ENCODE measurements at regions not wholly inside any gene's neighbourhood (a gene's known extent, or its start where the extent isn't known, plus 50 kb on each side); places are given as distances from the start of the nearest gene placed in this dataset.

DNA sequence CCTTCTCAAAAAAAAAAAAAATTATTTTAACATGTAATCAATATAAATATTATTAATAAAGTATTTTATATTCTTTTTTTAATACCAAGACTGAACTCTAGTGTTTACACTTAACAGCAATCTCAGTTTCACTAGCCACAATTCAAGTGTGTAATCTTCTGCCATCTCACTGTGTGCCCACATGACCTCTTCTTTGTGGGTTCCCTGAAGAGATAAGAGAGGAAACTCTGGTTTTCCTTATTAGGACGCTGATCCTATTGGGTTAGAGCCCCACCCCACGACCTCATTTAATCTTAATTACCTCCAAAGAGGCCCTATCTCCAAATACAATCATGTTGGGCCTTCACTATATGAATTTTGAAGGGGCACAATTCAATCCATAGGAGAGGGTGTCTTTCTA lies 177.6 kb downstream of the STK31 start:
- Histone ChIP-seq H3K4me3 (no peak overlapping the region), H3K27me3 (no peaks in the 10 kb centered on the region), H3K9me3 (no peaks in the 10 kb centered on the region), H3K4me1 (no peaks in the 10 kb centered on the region), H3K27ac (no peak overlapping the region), H3K36me3 (no peaks in the 10 kb centered on the region)
- intact Hi-C loops (cut with DNase I), result no loop called here
- ATAC-seq, result no peak
- TF ChIP-seq, protein P1, sequence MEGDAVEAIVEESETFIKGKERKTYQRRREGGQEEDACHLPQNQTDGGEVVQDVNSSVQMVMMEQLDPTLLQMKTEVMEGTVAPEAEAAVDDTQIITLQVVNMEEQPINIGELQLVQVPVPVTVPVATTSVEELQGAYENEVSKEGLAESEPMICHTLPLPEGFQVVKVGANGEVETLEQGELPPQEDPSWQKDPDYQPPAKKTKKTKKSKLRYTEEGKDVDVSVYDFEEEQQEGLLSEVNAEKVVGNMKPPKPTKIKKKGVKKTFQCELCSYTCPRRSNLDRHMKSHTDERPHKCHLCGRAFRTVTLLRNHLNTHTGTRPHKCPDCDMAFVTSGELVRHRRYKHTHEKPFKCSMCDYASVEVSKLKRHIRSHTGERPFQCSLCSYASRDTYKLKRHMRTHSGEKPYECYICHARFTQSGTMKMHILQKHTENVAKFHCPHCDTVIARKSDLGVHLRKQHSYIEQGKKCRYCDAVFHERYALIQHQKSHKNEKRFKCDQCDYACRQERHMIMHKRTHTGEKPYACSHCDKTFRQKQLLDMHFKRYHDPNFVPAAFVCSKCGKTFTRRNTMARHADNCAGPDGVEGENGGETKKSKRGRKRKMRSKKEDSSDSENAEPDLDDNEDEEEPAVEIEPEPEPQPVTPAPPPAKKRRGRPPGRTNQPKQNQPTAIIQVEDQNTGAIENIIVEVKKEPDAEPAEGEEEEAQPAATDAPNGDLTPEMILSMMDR (IDR thresholded peaks at IDR 0.05), result no peak
- DNase-seq, result no peak

DNA sequence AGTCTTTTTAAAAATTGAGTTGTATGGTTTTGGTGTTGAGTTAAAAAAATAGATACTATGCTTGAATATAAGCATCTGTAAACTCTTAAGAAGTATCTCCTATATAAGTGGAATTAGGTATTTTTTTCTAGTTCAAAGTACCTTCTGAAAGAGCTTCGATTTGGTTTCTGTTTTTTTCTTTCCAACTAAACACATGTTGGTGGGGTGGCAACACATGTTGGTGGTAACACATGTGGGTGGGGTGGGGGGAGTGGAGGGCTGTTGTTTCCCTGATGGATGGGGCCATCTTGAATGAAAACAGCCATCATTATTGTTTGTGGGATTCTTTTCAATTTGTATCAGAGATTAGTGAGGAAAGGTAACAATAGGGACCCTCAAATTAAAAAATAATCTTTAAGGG lies 178.9 kb downstream of the STK31 start:
- TF ChIP-seq, protein P1 (IDR thresholded peaks at IDR 0.05), result no peak
- H3K27ac ChIP-seq, result no peak overlapping the region
- H3K27me3 ChIP-seq, result no peaks in the 10 kb centered on the region
- no peak overlapping the region for H3K4me3 ChIP-seq
- ATAC-seq (no peak), DNase-seq (no peak)
- H3K36me3 ChIP-seq, result no peaks in the 10 kb centered on the region
- H3K4me1 ChIP-seq, result no peaks in the 10 kb centered on the region
- intact Hi-C loops (cut with DNase I), result no loop called here
- no peaks in the 10 kb centered on the region for H3K9me3 ChIP-seq

DNA sequence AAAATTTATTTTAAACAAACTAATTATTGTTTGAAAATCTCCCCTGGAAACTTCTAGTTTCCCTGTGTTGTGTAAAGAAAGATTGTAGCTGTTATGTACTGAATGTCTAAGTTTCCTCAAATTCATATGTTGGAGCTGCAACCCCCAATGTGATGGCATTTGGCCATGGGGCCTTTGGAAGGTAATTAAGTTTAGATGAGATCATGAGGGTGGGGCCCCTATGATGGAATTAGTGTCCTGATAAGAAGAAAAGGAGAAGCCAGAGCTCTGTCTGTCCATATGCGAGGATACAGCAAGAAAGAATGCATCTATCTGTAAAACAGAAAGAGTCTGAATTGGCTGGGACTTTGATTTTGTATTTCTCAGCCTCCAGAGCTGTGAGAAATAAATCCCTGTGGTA lies 179.5 kb downstream of the STK31 start:
- Histone ChIP-seq H3K9me3 (no peaks in the 10 kb centered on the region), H3K27ac (no peak overlapping the region), H3K4me1 (no peaks in the 10 kb centered on the region), H3K36me3 (no peaks in the 10 kb centered on the region), H3K27me3 (no peaks in the 10 kb centered on the region), H3K4me3 (no peak overlapping the region)
- intact Hi-C loops (cut with DNase I), result no loop called here
- DNase-seq, result no peak
- no peak for ATAC-seq
- TF ChIP-seq, protein P1 (IDR thresholded peaks at IDR 0.05), result no peak

DNA sequence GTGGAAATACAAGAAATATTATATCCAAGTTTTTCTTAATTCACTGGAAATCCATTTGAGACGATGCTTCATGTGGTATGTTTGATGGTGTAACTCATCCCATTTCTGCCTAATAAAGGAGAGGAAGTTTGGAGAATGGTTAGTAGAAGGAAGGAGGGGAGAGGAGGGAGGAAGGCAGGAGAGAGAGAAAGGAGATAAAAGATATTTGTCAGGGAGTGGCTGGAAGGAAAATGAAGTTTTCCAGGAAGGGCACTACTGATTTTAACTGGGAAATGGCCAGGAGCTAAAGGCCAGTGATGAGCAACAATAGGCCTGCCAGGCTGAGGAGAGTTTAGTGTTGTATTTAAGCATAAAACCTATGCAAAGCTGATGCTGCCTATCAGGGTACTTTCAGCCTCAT lies 182.0 kb downstream of the STK31 start:
- Histone ChIP-seq H3K4me1 (no peaks in the 10 kb centered on the region), H3K27ac (no peak overlapping the region), H3K4me3 (no peak overlapping the region), H3K27me3 (no peaks in the 10 kb centered on the region), H3K36me3 (no peaks in the 10 kb centered on the region), H3K9me3 (no peaks in the 10 kb centered on the region)
- intact Hi-C loops (cut with DNase I), result no loop called here
- no peak for ATAC-seq
- TF ChIP-seq, protein P1 (IDR thresholded peaks at IDR 0.05), result no peak
- no peak for DNase-seq

DNA sequence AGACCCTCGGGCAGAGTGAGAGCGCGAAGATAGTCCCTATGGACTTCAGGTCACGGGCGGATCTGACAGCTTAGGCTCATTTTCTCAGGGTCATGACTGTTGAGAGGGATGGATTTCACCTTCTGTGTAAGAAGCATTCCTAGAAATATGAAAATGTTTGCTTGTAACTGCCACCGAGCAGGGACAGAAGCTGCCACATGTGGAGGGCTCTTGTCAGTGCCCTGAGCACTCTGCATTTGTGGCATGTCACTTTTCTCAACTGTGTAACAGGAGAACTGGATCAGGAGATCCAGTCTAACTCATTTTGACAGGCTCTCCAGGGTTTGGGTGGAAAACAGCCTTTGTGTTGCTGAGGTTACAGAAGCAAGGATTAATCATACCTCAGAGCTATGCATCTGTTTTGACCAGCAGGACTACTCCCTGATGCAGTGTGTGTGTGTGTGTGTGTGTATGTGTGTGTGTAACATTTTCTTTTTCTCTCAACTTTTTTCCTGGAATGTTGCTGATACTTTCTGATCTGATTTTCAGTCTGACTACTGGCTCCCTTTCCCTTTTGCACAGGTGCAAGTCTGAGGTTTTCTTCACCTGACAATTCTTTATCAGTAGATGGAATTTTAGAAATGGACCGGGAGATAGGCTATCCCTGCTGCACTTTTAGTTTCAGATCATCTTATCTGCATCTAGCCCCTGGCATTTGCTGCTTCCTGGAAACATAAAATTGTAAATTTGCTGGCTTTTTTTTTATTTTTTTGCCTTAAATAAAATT lies 183.3 kb downstream of the STK31 start:
- TF ChIP-seq, protein P1 (IDR thresholded peaks at IDR 0.05), result no peak

More for the DNA sequence above, 183.3 kb downstream of the STK31 start:
- ATAC-seq, result no peak
- Histone ChIP-seq H3K4me1 (no peaks in the 10 kb centered on the region), H3K9me3 (no peaks in the 10 kb centered on the region), H3K36me3 (no peaks in the 10 kb centered on the region), H3K27ac (no peak overlapping the region), H3K4me3 (no peak overlapping the region), H3K27me3 (no peaks in the 10 kb centered on the region)
- DNase-seq, result no peak
- intact Hi-C loops (cut with DNase I), result no loop called here

Measured in upper lobe of right lung (tissue), 1 donor.